Suprapubic skin (tissue), 4 donors: ENCODE measurements at regions not wholly inside any gene's neighbourhood (a gene's known extent, or its start where the extent isn't known, plus 50 kb on each side); places are given as distances from the start of the nearest gene placed in this dataset.

Experiments used
- DNase-seq, 2 donors: peaks; one replicate each; pipeline ENCODE4 v3.0.0-alpha.2; 2019; ENCODE audit warnings: low spot score in 2 of 2
- H3K27ac ChIP-seq: fragments of 200-600 bp; sonication (generic); one replicate; pipeline ENCODE4 v1.5.1; 2019
- H3K27me3 ChIP-seq: fragments of 200-600 bp; sonication (generic); one replicate; pipeline ENCODE4 v1.5.1; 2019
- H3K36me3 ChIP-seq: fragments of 200-600 bp; sonication (generic); one replicate; pipeline ENCODE4 v1.5.1; 2019
- H3K4me1 ChIP-seq: fragments of 200-600 bp; sonication (generic); one replicate; pipeline ENCODE4 v1.5.1; 2019
- H3K4me3 ChIP-seq: fragments of 200-600 bp; sonication (generic); one replicate; pipeline ENCODE4 v1.5.1; 2019; ENCODE audit warnings: mild to moderate bottlenecking
- H3K9me3 ChIP-seq: fragments of 200-600 bp; sonication (generic); one replicate; pipeline ENCODE4 v1.5.1; 2019
- CTCF ChIP-seq, 2 donors: fragments of 200-600 bp in 1 of 2; fragments of 450-650 bp in 1 of 2; sonication (generic) in 1 of 2; IDR thresholded peaks; one replicate each; pipeline ENCODE4 v1.5.1; 2016 to 2019; ENCODE audit warnings: antibody characterized with exemption in 2 of 2, mild to moderate bottlenecking in 1 of 2, moderate library complexity in 1 of 2
- EP300 ChIP-seq: sonication (generic); formaldehyde crosslinking; IDR thresholded peaks from one replicate; pipeline ENCODE4 v1.6.1; 2017; ENCODE audit warnings: antibody characterized with exemption
- POLR2A ChIP-seq, 2 donors: fragments of 450-650 bp; IDR thresholded peaks; one replicate each; pipeline ENCODE4 v1.6.1; 2017; ENCODE audit warnings: antibody characterized with exemption in 2 of 2, mild to moderate bottlenecking in 2 of 2, moderate library complexity in 2 of 2
- POLR2AphosphoS5 ChIP-seq, 3 donors: sonication (generic); formaldehyde crosslinking; IDR thresholded peaks; one replicate each; pipeline ENCODE4 v1.6.1; 2017; ENCODE audit warnings: antibody characterized with exemption in 3 of 3
- WGBS: methylation state at CpG from one replicate; pipeline ENCODE4 v1.1.5; 2018; 5-methylcytosine and 5-hydroxymethylcytosine counted together

- DNase-seq = no peak
- Histone ChIP-seq H3K4me3 (no peak overlapping the region), H3K27ac (no peak overlapping the region), H3K9me3 (no peaks in the 10 kb centered on the region), H3K36me3 (no peaks in the 10 kb centered on the region), H3K4me1 (no peaks in the 10 kb centered on the region), H3K27me3 (no peaks in the 10 kb centered on the region)
- TF ChIP-seq POLR2A (IDR thresholded peaks at IDR 0.05) (no peak), CTCF (IDR thresholded peaks at IDR 0.05) (no peak), POLR2AphosphoS5 (IDR thresholded peaks at IDR 0.05) (no peak), EP300 (no peak)
Observed at GRCh38 chr13:97751477-97751876, 202.0 kb upstream of the IPO5 start.

- Histone ChIP-seq H3K27ac (no peak overlapping the region), H3K36me3 (no peaks in the 10 kb centered on the region), H3K4me3 (no peak overlapping the region), H3K27me3 (no peaks in the 10 kb centered on the region), H3K4me1 (no peaks in the 10 kb centered on the region), H3K9me3 (no peaks in the 10 kb centered on the region)
- no peak for TF ChIP-seq POLR2A (IDR thresholded peaks at IDR 0.05)
- TF ChIP-seq CTCF (IDR thresholded peaks at IDR 0.05) = no peak
- TF ChIP-seq EP300 = no peak
- TF ChIP-seq POLR2AphosphoS5 (IDR thresholded peaks at IDR 0.05) = no peak
- DNase-seq = no peak
- 68% methylated on average over 7 of the region's 7 CpGs for WGBS
Observed at GRCh38 chr13:97752961-97753668, 200.4 kb upstream of the IPO5 start.

GRCh38 chr13:97753942-97754670, 199.4 kb upstream of the IPO5 start:
- Histone ChIP-seq H3K36me3 (no peaks in the 10 kb centered on the region), H3K4me1 (no peaks in the 10 kb centered on the region), H3K9me3 (no peaks in the 10 kb centered on the region), H3K4me3 (no peak overlapping the region), H3K27ac (no peak overlapping the region), H3K27me3 (no peaks in the 10 kb centered on the region)
- TF ChIP-seq POLR2A (IDR thresholded peaks at IDR 0.05) (no peak), CTCF (IDR thresholded peaks at IDR 0.05) (no peak), POLR2AphosphoS5 (IDR thresholded peaks at IDR 0.05) (no peak)
- WGBS = 80% methylated on average over 5 of the region's 5 CpGs
- no peak for DNase-seq

- Histone ChIP-seq H3K36me3 (no peaks in the 10 kb centered on the region), H3K27ac (no peak overlapping the region), H3K4me3 (no peak overlapping the region), H3K27me3 (no peaks in the 10 kb centered on the region), H3K9me3 (no peaks in the 10 kb centered on the region), H3K4me1 (no peaks in the 10 kb centered on the region)
- TF ChIP-seq POLR2A (IDR thresholded peaks at IDR 0.05) (no peak), EP300 (no peak), POLR2AphosphoS5 (IDR thresholded peaks at IDR 0.05) (no peak), CTCF (IDR thresholded peaks at IDR 0.05) (no peak)
- 63% methylated on average over 4 of the region's 4 CpGs for WGBS
- no peak for DNase-seq
Observed at GRCh38 chr13:97757807-97758206, 195.7 kb upstream of the IPO5 start.

GRCh38 chr13:97758317-97758716, 195.2 kb upstream of the IPO5 start:
- DNase-seq = no peak
- WGBS = 43% methylated on average over 3 of the region's 3 CpGs
- TF ChIP-seq POLR2AphosphoS5 (IDR thresholded peaks at IDR 0.05) (no peak), POLR2A (IDR thresholded peaks at IDR 0.05) (no peak), CTCF (IDR thresholded peaks at IDR 0.05) (no peak), EP300 (no peak)
- H3K4me3 ChIP-seq = no peak overlapping the region
- H3K27me3 ChIP-seq = no peaks in the 10 kb centered on the region
- no peaks in the 10 kb centered on the region for H3K4me1 ChIP-seq
- no peaks in the 10 kb centered on the region for H3K9me3 ChIP-seq
- no peak overlapping the region for H3K27ac ChIP-seq
- H3K36me3 ChIP-seq = no peaks in the 10 kb centered on the region
